Endothelial cell of umbilical vein (primary cell): ENCODE measurements at regions not wholly inside any gene's neighbourhood (a gene's known extent, or its start where the extent isn't known, plus 50 kb on each side); places are given as distances from the start of the nearest gene placed in this dataset.

Source experiments
- BruUV-seq: library from RNA; stranded (reverse); fragments of 400-500 nt; replicated peaks from 2 replicates; lab custom pipeline; 2021; lab: Mats Ljungman, UMichigan
- CTCF ChIA-PET: fragments of 300-600, 350-600 bp; sonication (Branson Sonifier 250); formaldehyde crosslinking; loops from one replicate; lab custom pipeline; 2021; ENCODE audit warnings: antibody characterized with exemption, inconsistent platforms; lab: Charles Lee
- POLR2A ChIA-PET: fragments of 300-600, 350-600 bp; sonication (Branson Sonifier 250); formaldehyde crosslinking; loops from one replicate; lab custom pipeline; 2021; ENCODE audit warnings: antibody characterized with exemption, inconsistent platforms; lab: Charles Lee
- DNase-seq: peaks from one replicate; pipeline ENCODE4 v3.0.0-alpha.2; 2011; ENCODE audit warnings: low read depth, low spot score
- FAIRE-seq: peaks from 2 replicates; lab custom pipeline; 2011; peaks lifted over from hg19 to GRCh38; lab: Jason Lieb, UNC
- H2AFZ ChIP-seq: 2 replicates; pipeline ENCODE4 v1.6.0; 2012; ENCODE audit warnings: low read depth, low read length, control low read depth, inconsistent platforms
- H3K27ac ChIP-seq: 2 replicates; pipeline ENCODE4 v1.5.1; 2011; ENCODE audit warnings: low read depth, mild to moderate bottlenecking, control low read depth, low read length, moderate library complexity; ENCODE audit not compliant: insufficient read depth
- H3K27me3 ChIP-seq, 2 experiments: 2 replicates each; pipeline versions ENCODE4 v1.6.0 to v1.6.1; 2011; ENCODE audit warnings: low read length in 2 of 2, mixed read lengths in 1 of 2; ENCODE audit not compliant: control insufficient read depth in 2 of 2, insufficient read depth in 2 of 2
- H3K36me3 ChIP-seq, 2 experiments: 2 replicates in 1 of 2; 3 replicates in 1 of 2; pipeline ENCODE4 v1.5.1; 2011; ENCODE audit warnings: low read length in 2 of 2, mild to moderate bottlenecking in 1 of 2, moderate library complexity in 1 of 2; ENCODE audit not compliant: control insufficient read depth in 2 of 2, insufficient read depth in 2 of 2; ENCODE audit errors: extremely low read depth in 1 of 2
- H3K4me1 ChIP-seq: 3 replicates; pipeline ENCODE4 v1.5.1; 2011; ENCODE audit warnings: mild to moderate bottlenecking, low read length; ENCODE audit not compliant: control insufficient read depth, insufficient read depth; ENCODE audit errors: extremely low read depth
- H3K4me2 ChIP-seq: 2 replicates; pipeline ENCODE4 v1.6.1; 2011; ENCODE audit warnings: low read length, control low read depth, mixed read lengths; ENCODE audit not compliant: insufficient read depth
- H3K4me3 ChIP-seq, 3 experiments: fragments of 200-600 bp in 1 of 3; sonication (generic), shearing (Covaris generic) in 1 of 3; replicated peaks in 1 of 3; 2 replicates each; pipeline ENCODE4 v1.5.1; 2011 to 2016; ENCODE audit warnings: control low read depth in 3 of 3, low read length in 3 of 3, mild to moderate bottlenecking in 2 of 3, inconsistent platforms in 1 of 3, low read depth in 1 of 3, moderate library complexity in 1 of 3; ENCODE audit not compliant: insufficient read depth in 1 of 3
- H3K79me2 ChIP-seq: 2 replicates; pipeline ENCODE4 v1.6.0; 2012; ENCODE audit warnings: low read length, inconsistent platforms; ENCODE audit not compliant: control insufficient read depth, insufficient read depth
- H3K9ac ChIP-seq: replicated peaks from 2 replicates; pipeline ENCODE3; 2011; ENCODE audit warnings: low read length, control low read depth; ENCODE audit not compliant: insufficient read depth; ENCODE audit errors: extremely low read depth
- H3K9me1 ChIP-seq: replicated peaks from 3 replicates; pipeline ENCODE4 v1.6.0; 2011; ENCODE audit warnings: mild to moderate bottlenecking, low read length; ENCODE audit not compliant: control insufficient read depth, insufficient read depth; ENCODE audit errors: extremely low read depth
- H3K9me3 ChIP-seq: replicated peaks from 2 replicates; pipeline ENCODE4 v1.5.1; 2012; ENCODE audit warnings: low read length, inconsistent platforms; ENCODE audit not compliant: control insufficient read depth, insufficient read depth
- H4K20me1 ChIP-seq: replicated peaks from 2 replicates; pipeline ENCODE3; 2011; ENCODE audit warnings: mild to moderate bottlenecking, low read length; ENCODE audit not compliant: control insufficient read depth, insufficient read depth; ENCODE audit errors: extremely low read depth
- EZH2 ChIP-seq: IDR thresholded peaks from 2 replicates; pipeline ENCODE4 v1.6.1; 2012; ENCODE audit warnings: borderline replicate concordance, low read depth, mild to moderate bottlenecking, moderate library complexity, low read length, inconsistent platforms; ENCODE audit not compliant: severe bottlenecking
- FOS ChIP-seq: IDR thresholded peaks from 2 replicates; pipeline ENCODE4 v1.6.1; 2011; ENCODE audit warnings: mild to moderate bottlenecking, low read length, moderate library complexity, borderline replicate concordance; ENCODE audit not compliant: insufficient read depth
- GATA2 ChIP-seq: IDR thresholded peaks from 2 replicates; pipeline ENCODE4 v1.7.0; 2011; ENCODE audit warnings: low read depth, mild to moderate bottlenecking, moderate library complexity, mixed read lengths, low read length; ENCODE audit not compliant: insufficient read length, insufficient read depth
- JUN ChIP-seq: IDR thresholded peaks from 2 replicates; pipeline ENCODE4 v1.6.1; 2011; ENCODE audit warnings: borderline replicate concordance, low read depth; ENCODE audit not compliant: insufficient read length, insufficient read depth
- MYC ChIP-seq: IDR thresholded peaks from one replicate; pipeline ENCODE4 v1.6.1; 2011; ENCODE audit warnings: mild to moderate bottlenecking, low read depth, low read length
- POLR2A ChIP-seq: IDR thresholded peaks from 2 replicates; pipeline ENCODE4 v1.6.1; 2012; ENCODE audit warnings: low read depth, mild to moderate bottlenecking, control low read depth, low read length
- POLR2AphosphoS5 ChIP-seq: IDR thresholded peaks from 2 replicates; pipeline ENCODE4 v1.6.1; 2012; ENCODE audit warnings: low read depth, mild to moderate bottlenecking, control low read depth, low read length, moderate library complexity; ENCODE audit not compliant: insufficient read depth
- dilution Hi-C: fragments of 300-500 bp; cut with MboI; formaldehyde crosslinking; loops from one replicate; pipeline ENCODE4 v1.15.0; 2019; ENCODE audit warnings: low sequenced_read_pairs; ENCODE audit not compliant: extremely low pct_ligation_motif_present
- intact Hi-C: fragments of 100-400 bp; cut with micrococcal nuclease; formaldehyde crosslinking; loops from one replicate; pipeline ENCODE4 v1.10.0; 2022
- TF ChIP-seq, protein P1 (sequence below), 2 donors: IDR thresholded peaks; 1 replicate in 1 of 2; 2 replicates in 1 of 2; pipeline ENCODE4 v1.5.1; 2011; ENCODE audit warnings: low read length in 2 of 2, mild to moderate bottlenecking in 2 of 2, moderate library complexity in 2 of 2, control low read depth in 1 of 2, inconsistent platforms in 1 of 2, low read depth in 1 of 2; ENCODE audit not compliant: insufficient read depth in 1 of 2; ENCODE audit errors: extremely low read depth in 1 of 2
- TF ChIP-seq, protein P2 (sequence below): IDR thresholded peaks from 2 replicates; pipeline ENCODE4 v1.6.1; 2011; ENCODE audit not compliant: insufficient read depth, insufficient read length

DNA sequence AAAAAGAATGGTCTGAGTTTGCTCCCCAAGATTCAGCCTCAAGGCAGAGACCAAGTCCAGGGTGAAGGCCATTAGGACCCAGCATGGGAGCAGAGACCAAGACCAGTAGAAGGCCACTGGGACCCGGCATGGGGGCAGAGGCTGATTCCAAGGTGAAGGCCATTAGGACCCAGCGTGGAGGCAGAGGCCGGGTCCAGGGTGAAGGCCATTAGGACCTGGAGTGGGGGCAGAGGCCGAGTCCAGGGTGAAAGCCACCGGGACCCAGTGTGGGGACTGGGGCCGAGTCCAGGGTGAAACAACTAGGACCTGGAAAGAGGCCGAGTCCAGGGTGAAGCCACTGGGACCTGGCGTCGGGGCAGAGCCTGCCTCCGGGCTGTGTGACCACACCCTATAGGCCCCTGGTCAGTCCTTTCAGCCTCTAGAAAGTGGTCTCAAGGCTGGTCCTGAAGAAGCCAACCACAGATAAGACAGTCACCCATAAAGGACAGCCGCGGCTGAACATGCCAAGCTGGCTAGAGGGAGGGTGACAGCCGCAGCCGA, 113.8 kb upstream of the SALL3 start:
- no peaks in the 10 kb centered on the region for H3K27me3 ChIP-seq
- H3K9ac ChIP-seq = no peak overlapping the region
- H3K79me2 ChIP-seq = no peaks in the 10 kb centered on the region
- no peaks in the 10 kb centered on the region for H3K36me3 ChIP-seq
- no peaks in the 10 kb centered on the region for H3K9me1 ChIP-seq
- H3K4me2 ChIP-seq = no peak overlapping the region
- POLR2A ChIA-PET = no interaction called here
- no peak overlapping the region for H3K27ac ChIP-seq
- peaks cover 3% of the 10 kb centered on the region for H3K9me3 ChIP-seq
- FAIRE-seq (no peak), DNase-seq (no peak)
- dilution Hi-C loops = no loop called here
- BruUV-seq = no TSS peak
- no peaks in the 10 kb centered on the region for H3K4me1 ChIP-seq
- H4K20me1 ChIP-seq = no peaks in the 10 kb centered on the region
- no peak overlapping the region for H3K4me3 ChIP-seq
- TF ChIP-seq EZH2 (no peak), JUN (no peak), MYC (no peak), POLR2A (no peak), POLR2AphosphoS5 (no peak), FOS (no peak), GATA2 (no peak)
- TF ChIP-seq, protein P1, sequence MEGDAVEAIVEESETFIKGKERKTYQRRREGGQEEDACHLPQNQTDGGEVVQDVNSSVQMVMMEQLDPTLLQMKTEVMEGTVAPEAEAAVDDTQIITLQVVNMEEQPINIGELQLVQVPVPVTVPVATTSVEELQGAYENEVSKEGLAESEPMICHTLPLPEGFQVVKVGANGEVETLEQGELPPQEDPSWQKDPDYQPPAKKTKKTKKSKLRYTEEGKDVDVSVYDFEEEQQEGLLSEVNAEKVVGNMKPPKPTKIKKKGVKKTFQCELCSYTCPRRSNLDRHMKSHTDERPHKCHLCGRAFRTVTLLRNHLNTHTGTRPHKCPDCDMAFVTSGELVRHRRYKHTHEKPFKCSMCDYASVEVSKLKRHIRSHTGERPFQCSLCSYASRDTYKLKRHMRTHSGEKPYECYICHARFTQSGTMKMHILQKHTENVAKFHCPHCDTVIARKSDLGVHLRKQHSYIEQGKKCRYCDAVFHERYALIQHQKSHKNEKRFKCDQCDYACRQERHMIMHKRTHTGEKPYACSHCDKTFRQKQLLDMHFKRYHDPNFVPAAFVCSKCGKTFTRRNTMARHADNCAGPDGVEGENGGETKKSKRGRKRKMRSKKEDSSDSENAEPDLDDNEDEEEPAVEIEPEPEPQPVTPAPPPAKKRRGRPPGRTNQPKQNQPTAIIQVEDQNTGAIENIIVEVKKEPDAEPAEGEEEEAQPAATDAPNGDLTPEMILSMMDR (IDR thresholded peaks at IDR 0.05; ENCODE audit: extremely low read depth in 1 of 2, insufficient read depth in 1 of 2, low read depth in 1 of 2, low read length in 2 of 2) = no peak
- TF ChIP-seq, protein P2, sequence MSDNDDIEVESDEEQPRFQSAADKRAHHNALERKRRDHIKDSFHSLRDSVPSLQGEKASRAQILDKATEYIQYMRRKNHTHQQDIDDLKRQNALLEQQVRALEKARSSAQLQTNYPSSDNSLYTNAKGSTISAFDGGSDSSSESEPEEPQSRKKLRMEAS = no peak
- H2AFZ ChIP-seq = no peak overlapping the region
- intact Hi-C loops = no loop called here
- CTCF ChIA-PET = no interaction called here
